HG03520 (cell line): ENCODE measurements at regions not wholly inside any gene's neighbourhood (a gene's known extent, or its start where the extent isn't known, plus 50 kb on each side); places are given as distances from the start of the nearest gene placed in this dataset.
"Not testable (repeated sequence)": the region's sequence is repeated elsewhere in the genome, so short reads cannot be mapped to it uniquely, and the experiment has no call there.

Experiments
- ATAC-seq: cut with Tn5 transposase; IDR thresholded peaks from one replicate; pipeline ENCODE4 v1.9.1; 2021; ENCODE audit warnings: mild to moderate bottlenecking, moderate library complexity; ENCODE audit not compliant: unreplicated experiment

GRCh38 chr1:119191325-119191724 is 50.9 kb upstream of the WARS2 start:
- ATAC-seq, result no peak

DNA sequence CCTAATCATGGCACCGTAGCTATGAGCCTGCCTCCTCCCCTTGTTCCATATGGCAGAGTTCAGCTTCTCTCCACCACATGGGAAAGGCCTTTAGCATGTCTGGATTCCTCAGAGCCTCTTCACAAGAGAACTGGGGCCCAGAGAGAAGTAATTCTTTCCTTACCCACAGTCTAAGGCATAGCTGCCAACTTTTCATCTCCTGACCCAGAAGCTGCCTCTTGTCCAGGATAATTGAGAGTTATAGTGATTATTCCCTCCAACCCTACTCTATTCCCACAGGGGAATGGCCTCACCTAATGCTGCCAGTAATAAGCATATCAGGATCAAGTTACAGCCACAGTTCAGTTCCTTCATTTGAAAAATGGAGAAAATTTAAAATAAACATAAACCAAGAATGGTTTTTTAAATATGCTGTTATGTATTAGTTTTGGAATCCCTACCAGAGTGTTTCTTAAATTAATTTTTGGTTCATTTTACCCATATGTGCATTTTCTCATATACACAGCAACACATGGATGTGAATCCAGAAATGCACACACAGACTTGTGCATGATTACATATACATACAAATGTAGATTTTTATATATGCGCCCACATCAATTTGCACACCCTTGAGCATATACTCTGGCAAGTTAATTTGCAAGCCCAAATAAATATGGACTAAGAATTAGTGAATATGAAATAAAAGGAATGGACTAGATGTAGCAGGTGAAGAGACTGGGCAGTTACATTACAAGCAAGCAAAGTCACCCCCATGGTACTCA is 63.9 kb upstream of the WARS2 start:
- no peak for ATAC-seq

- ATAC-seq, result no peak
These were observed 64.5 kb upstream of the WARS2 start for GRCh38 chr1:119204961-119205357.

DNA sequence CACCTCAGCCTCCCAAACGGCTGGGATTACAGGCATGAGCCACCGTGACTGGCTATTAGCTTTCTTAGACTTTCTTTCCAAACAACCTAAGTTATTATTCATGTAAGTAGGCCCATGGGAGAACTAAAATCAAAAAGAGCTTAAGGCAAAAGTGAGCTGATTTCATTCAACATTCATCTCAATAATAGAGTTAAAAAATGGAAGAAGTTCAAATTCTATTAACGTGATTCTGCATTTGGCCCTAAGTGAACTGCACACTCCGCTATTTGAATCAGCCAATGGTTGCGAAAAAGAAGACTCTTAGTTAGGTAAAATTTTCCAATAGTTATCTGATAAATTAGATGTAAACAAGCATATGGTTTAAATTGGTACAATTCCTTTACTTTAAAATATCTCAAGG is 68.6 kb upstream of the WARS2 start:
- ATAC-seq, result no peak

GRCh38 chr1:119209596-119210295 is 69.3 kb upstream of the WARS2 start:
- no peak for ATAC-seq

DNA sequence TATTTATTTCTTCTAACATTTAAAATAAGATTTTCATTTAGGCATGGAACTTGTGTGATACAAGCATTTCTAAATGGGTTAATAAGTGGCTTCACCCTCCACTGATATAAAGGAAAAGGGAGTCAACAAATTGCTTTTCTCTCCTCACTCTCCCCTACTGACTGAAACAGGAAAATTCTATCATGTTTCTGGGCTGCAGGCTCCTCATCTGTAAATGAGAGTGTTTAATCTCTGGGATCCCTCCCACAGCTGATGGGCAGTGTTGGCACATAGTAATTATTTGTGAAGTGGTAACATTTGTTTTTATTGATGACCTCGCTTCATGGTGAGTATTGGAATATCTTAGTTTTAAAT is 69.8 kb upstream of the WARS2 start:
- no peak for ATAC-seq

DNA sequence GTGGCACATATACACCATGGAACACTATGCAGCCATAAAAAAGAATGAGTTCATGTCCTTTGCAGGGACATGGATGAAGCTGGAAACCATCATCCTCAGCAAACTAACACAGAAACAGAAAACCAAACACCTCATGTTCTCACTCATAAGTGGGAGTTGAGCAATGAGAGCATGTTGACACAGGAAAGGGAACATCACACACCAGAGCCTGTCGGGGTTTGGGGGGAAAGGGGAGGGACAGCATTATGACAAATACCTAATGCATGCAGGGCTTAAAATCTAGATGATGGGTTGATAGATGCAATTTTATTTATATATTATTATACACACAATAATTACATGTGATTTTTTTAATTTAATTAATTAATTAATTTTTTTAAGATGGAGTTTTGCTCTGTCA is 72.8 kb upstream of the WARS2 start:
- ATAC-seq, result not testable (repeated sequence)

GRCh38 chr1:119214961-119215360 is 74.5 kb upstream of the WARS2 start:
- ATAC-seq, result not testable (repeated sequence)

GRCh38 chr1:119217309-119217828 is 76.9 kb upstream of the WARS2 start:
- ATAC-seq, result no peak

GRCh38 chr1:119219711-119220110 is 79.3 kb upstream of the WARS2 start:
- no peak for ATAC-seq

DNA sequence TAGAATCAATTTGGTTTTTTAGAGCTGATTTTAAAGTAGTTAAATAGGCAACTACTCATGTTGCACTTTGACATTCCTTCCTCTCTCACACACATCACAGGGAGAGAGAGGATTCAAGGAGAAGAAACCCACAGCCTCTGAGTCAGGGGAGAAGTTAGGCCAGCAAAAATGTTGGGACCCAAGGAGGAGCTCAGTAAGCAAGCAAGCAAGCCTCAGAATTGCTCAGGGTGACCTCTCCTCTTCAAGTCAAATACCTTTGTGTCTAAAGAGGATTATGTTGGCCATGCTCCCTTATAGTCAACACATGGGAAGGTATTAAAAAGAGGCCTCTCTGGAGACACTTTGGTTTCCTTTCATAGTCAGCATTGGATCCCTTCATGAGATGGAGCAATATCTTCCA is 80.5 kb upstream of the WARS2 start:
- no peak for ATAC-seq

DNA sequence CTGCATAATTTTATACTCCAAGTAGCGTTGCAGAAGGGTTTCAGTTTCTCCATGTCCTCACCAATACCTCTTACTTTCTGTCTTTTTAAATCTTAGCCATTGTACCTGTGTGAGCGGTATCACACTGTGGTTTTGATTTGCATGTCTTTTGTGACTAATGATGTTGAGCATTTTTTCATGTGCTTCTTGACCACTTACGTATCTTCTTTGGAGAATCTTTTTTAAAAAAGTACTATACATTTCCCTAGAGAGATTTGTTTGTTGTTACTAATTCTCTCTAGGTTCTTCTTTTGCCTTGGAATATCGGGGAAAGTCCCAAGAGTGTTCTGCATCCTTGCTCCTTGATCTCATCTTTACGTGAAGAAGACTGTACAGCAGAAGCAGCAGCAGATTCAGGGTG is 81.8 kb upstream of the WARS2 start:
- no peak for ATAC-seq

GRCh38 chr1:119225265-119225664 is 84.8 kb upstream of the WARS2 start:
- no peak for ATAC-seq

DNA sequence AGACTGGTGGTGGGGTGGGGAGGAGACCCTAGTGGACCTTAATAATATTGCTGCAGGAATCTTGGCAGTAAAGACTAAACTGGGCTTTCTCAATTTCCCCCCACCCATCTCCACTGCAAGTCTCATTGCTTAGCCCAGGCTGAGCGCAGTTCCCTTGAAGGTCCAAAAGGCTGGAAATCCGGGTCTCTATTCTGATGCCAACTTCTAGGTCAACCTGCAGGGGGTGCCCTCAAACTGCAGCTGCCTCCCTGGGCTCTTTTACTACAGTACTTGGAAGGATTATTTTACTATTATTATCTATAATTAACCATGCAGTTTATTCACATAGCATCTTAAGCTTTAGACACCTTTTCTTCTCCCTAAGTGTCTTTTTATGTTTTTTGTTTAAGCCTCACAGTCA is 85.4 kb upstream of the WARS2 start:
- no peak for ATAC-seq

DNA sequence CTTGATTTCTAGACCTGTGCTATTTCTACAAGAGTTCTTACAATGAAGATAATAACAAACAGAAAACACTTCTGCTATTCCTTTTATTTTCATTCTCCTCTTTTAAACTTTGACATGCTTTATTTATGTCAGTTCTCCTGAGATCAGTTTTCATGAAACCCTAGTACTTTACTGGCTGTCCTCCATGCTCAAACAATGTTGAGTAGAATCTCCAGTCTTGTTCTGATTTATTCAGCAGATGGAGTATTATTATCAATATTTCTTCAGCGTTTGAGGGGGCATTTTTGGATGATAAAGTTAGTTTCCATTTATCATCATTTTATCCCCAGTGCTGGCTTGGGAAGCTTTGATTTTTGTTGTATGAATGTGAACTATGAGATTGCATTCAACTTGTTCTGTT is 85.9 kb upstream of the WARS2 start:
- ATAC-seq, result no peak

GRCh38 chr1:119226913-119227312 is 86.5 kb upstream of the WARS2 start:
- ATAC-seq, result no peak

DNA sequence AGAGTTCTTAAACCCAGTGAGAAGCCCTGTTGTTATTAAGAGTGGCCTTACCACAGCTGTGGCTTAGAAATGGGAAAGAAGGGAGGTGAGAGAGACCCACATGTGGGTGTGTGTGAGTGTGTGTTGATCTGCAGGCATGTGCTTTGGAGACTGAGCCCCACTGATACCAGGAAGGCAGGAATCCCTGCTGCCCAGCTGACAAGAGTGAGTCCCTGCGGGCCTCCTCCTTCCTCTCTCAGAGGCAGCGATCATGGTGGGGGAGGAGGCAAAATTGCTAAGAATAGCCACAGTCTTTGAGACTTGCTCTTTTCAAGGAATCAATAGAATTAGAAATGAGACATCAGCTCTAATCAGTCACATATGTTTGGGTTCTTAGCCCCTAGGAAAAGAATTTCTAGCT is 87.0 kb upstream of the WARS2 start:
- ATAC-seq, result no peak

GRCh38 chr1:119228335-119229080 is 88.1 kb upstream of the WARS2 start:
- ATAC-seq, result no peak

DNA sequence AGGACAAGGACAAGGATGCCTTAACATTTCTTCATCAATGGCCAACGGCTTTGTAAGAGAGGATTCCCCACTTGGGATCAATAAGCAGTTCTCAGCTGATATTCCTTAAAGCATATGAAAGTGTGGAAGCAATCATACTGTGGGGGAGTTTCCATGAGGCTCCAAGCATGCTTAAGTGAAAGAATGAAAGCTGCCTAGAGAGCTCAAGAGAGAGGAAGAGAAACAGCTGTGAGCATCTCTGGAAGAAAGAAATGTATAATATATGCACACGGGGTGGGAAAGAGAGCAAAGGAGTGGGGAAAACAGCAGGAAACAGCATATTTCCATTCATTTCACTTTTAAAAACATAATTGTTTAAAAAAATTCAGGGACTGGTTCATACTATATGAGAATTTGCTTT is 94.7 kb upstream of the WARS2 start:
- ATAC-seq, result no peak

- ATAC-seq, result no peak
These were observed 105.4 kb upstream of the WARS2 start for GRCh38 chr1:119245881-119246280.

- no peak for ATAC-seq
These were observed 108.8 kb upstream of the WARS2 start for GRCh38 chr1:119249283-119249682.

GRCh38 chr1:119250299-119250698 is 109.8 kb upstream of the WARS2 start:
- no peak for ATAC-seq
